ENCODE measurements at regions not wholly inside any gene's neighbourhood (a gene's known extent, or its start where the extent isn't known, plus 50 kb on each side); places are given as distances from the start of the nearest gene placed in this dataset.

GRCh38 chr15:91685436-91685835 is 168.1 kb upstream of the SLCO3A1 start:
- DNase-seq (ENCODE audit: low read depth) (no peak), FAIRE-seq (no peak)
- Histone ChIP-seq H3K4me3 (ENCODE audit: low read depth, low read length) (no peak overlapping the region), H3K36me3 (ENCODE audit: control insufficient read depth, insufficient read depth, low read length) (no peaks in the 10 kb centered on the region), H3K27me3 (ENCODE audit: control insufficient read depth, insufficient read depth, low read length) (no peaks in the 10 kb centered on the region)
- no peak for TF ChIP-seq CTCF (IDR thresholded peaks at IDR 0.05; ENCODE audit: insufficient read depth, low read length, severe bottlenecking)

- Histone ChIP-seq H3K36me3 (ENCODE audit: control insufficient read depth, insufficient read depth, low read length) (no peaks in the 10 kb centered on the region), H3K27me3 (ENCODE audit: control insufficient read depth, insufficient read depth, low read length) (no peaks in the 10 kb centered on the region), H3K4me3 (ENCODE audit: low read depth, low read length) (no peak overlapping the region)
- FAIRE-seq (no peak), DNase-seq (ENCODE audit: low read depth) (no peak)
- TF ChIP-seq CTCF (IDR thresholded peaks at IDR 0.05; ENCODE audit: insufficient read depth, low read length, severe bottlenecking) = no peak
These were observed 164.7 kb upstream of the SLCO3A1 start for GRCh38 chr15:91688811-91689210.

- H3K4me3 ChIP-seq (ENCODE audit: low read depth, low read length) = no peak overlapping the region
- H3K27me3 ChIP-seq (ENCODE audit: control insufficient read depth, insufficient read depth, low read length) = no peaks in the 10 kb centered on the region
- no peak for TF ChIP-seq CTCF (IDR thresholded peaks at IDR 0.05; ENCODE audit: insufficient read depth, low read length, severe bottlenecking)
- FAIRE-seq = no peak
- DNase-seq (ENCODE audit: low read depth) = no peak
- no peaks in the 10 kb centered on the region for H3K36me3 ChIP-seq (ENCODE audit: control insufficient read depth, insufficient read depth, low read length)
These were observed 164.1 kb upstream of the SLCO3A1 start for GRCh38 chr15:91689377-91689776.

- no peak for FAIRE-seq
- H3K4me3 ChIP-seq (ENCODE audit: low read depth, low read length) = no peak overlapping the region
- TF ChIP-seq CTCF (IDR thresholded peaks at IDR 0.05; ENCODE audit: insufficient read depth, low read length, severe bottlenecking) = no peak
- H3K36me3 ChIP-seq (ENCODE audit: control insufficient read depth, insufficient read depth, low read length) = no peaks in the 10 kb centered on the region
- H3K27me3 ChIP-seq (ENCODE audit: control insufficient read depth, insufficient read depth, low read length) = no peaks in the 10 kb centered on the region
- DNase-seq (ENCODE audit: low read depth) = no peak
These were observed 160.9 kb upstream of the SLCO3A1 start for GRCh38 chr15:91692596-91692995.

GRCh38 chr15:91694131-91694830 is 159.2 kb upstream of the SLCO3A1 start:
- DNase-seq (ENCODE audit: low read depth) = no peak
- TF ChIP-seq CTCF (IDR thresholded peaks at IDR 0.05; ENCODE audit: insufficient read depth, low read length, severe bottlenecking) = no peak
- H3K4me3 ChIP-seq (ENCODE audit: low read depth, low read length) = no peak overlapping the region
- H3K27me3 ChIP-seq (ENCODE audit: control insufficient read depth, insufficient read depth, low read length) = no peaks in the 10 kb centered on the region
- no peaks in the 10 kb centered on the region for H3K36me3 ChIP-seq (ENCODE audit: control insufficient read depth, insufficient read depth, low read length)
- FAIRE-seq = no peak

- DNase-seq (ENCODE audit: low read depth) (peak; percentile 57), FAIRE-seq (no peak)
- H3K27me3 ChIP-seq (ENCODE audit: control insufficient read depth, insufficient read depth, low read length) = no peaks in the 10 kb centered on the region
- H3K4me3 ChIP-seq (ENCODE audit: low read depth, low read length) = no peak overlapping the region
- TF ChIP-seq CTCF (IDR thresholded peaks at IDR 0.05; ENCODE audit: insufficient read depth, low read length, severe bottlenecking) = no peak
- no peaks in the 10 kb centered on the region for H3K36me3 ChIP-seq (ENCODE audit: control insufficient read depth, insufficient read depth, low read length)
These were observed 158.7 kb upstream of the SLCO3A1 start for GRCh38 chr15:91694831-91695210.
